Fibroblast of lung (primary cell): ENCODE measurements at regions not wholly inside any gene's neighbourhood (a gene's known extent, or its start where the extent isn't known, plus 50 kb on each side); places are given as distances from the start of the nearest gene placed in this dataset.

Experiments
- DNase-seq, 2 donors: peaks; one replicate each; pipeline versions ENCODE4 v3.0.0 to v3.0.0-alpha.2; 2010; ENCODE audit warnings: low read depth in 2 of 2
- H2AFZ ChIP-seq: 2 replicates; pipeline ENCODE4 v1.5.1; 2012; ENCODE audit warnings: low read length, control low read depth, inconsistent platforms
- H3K27ac ChIP-seq: 2 replicates; pipeline ENCODE4 v1.5.1; 2011; ENCODE audit warnings: low read length, control low read depth; ENCODE audit not compliant: insufficient read depth
- H3K27me3 ChIP-seq: 2 replicates; pipeline ENCODE4 v1.5.1; 2011; ENCODE audit warnings: mild to moderate bottlenecking, low read length; ENCODE audit not compliant: control insufficient read depth, insufficient read depth
- H3K36me3 ChIP-seq: 2 replicates; pipeline ENCODE4 v1.5.1; 2011; ENCODE audit warnings: low read length; ENCODE audit not compliant: control insufficient read depth, insufficient read depth
- H3K4me1 ChIP-seq: 2 replicates; pipeline ENCODE4 v1.5.1; 2011; ENCODE audit warnings: low read length; ENCODE audit not compliant: control insufficient read depth, insufficient read depth; ENCODE audit errors: extremely low read depth
- H3K4me2 ChIP-seq: 2 replicates; pipeline ENCODE4 v1.5.1; 2011; ENCODE audit warnings: low read length, control low read depth; ENCODE audit not compliant: insufficient read depth; ENCODE audit errors: extremely low read depth
- H3K4me3 ChIP-seq, 4 experiments: fragments of 200-600 bp in 1 of 4; sonication (generic) in 1 of 4; replicated peaks in 1 of 4; 2 replicates each; pipeline ENCODE4 v1.5.1; 2011 to 2016; ENCODE audit warnings: low read length in 4 of 4, low read depth in 3 of 4, mild to moderate bottlenecking in 3 of 4, control low read depth in 2 of 4, inconsistent platforms in 1 of 4, mixed read lengths in 1 of 4; ENCODE audit not compliant: insufficient read depth in 1 of 4; ENCODE audit errors: control extremely low read depth in 1 of 4
- H3K79me2 ChIP-seq: 2 replicates; pipeline ENCODE4 v1.5.1; 2012; ENCODE audit warnings: mild to moderate bottlenecking, low read length, inconsistent platforms; ENCODE audit not compliant: control insufficient read depth, insufficient read depth
- H3K9ac ChIP-seq: 2 replicates; pipeline ENCODE4 v1.5.1; 2011; ENCODE audit warnings: mild to moderate bottlenecking, low read length, control low read depth; ENCODE audit not compliant: insufficient read depth
- H3K9me3 ChIP-seq: 2 replicates; pipeline ENCODE4 v1.5.1; 2012; ENCODE audit warnings: low read depth, low read length; ENCODE audit not compliant: control insufficient read depth, insufficient read depth
- H4K20me1 ChIP-seq: 2 replicates; pipeline ENCODE4 v1.5.1; 2011; ENCODE audit warnings: low read length; ENCODE audit not compliant: control insufficient read depth, insufficient read depth; ENCODE audit errors: extremely low read depth
- EZH2 ChIP-seq: IDR thresholded peaks from 2 replicates; pipeline ENCODE4 v1.5.1; 2012; ENCODE audit warnings: low read length, control low read depth, mild to moderate bottlenecking; ENCODE audit errors: missing control alignments
- TF ChIP-seq, protein P1 (sequence below), 2 donors: IDR thresholded peaks in 1 of 2; conservative IDR thresholded peaks in 1 of 2; 1 replicate in 1 of 2; 2 replicates in 1 of 2; pipeline ENCODE4 v1.5.1; 2011 to 2012; ENCODE audit warnings: low read length in 2 of 2, control low read depth in 1 of 2, inconsistent platforms in 1 of 2, low read depth in 1 of 2, mild to moderate bottlenecking in 1 of 2

DNA sequence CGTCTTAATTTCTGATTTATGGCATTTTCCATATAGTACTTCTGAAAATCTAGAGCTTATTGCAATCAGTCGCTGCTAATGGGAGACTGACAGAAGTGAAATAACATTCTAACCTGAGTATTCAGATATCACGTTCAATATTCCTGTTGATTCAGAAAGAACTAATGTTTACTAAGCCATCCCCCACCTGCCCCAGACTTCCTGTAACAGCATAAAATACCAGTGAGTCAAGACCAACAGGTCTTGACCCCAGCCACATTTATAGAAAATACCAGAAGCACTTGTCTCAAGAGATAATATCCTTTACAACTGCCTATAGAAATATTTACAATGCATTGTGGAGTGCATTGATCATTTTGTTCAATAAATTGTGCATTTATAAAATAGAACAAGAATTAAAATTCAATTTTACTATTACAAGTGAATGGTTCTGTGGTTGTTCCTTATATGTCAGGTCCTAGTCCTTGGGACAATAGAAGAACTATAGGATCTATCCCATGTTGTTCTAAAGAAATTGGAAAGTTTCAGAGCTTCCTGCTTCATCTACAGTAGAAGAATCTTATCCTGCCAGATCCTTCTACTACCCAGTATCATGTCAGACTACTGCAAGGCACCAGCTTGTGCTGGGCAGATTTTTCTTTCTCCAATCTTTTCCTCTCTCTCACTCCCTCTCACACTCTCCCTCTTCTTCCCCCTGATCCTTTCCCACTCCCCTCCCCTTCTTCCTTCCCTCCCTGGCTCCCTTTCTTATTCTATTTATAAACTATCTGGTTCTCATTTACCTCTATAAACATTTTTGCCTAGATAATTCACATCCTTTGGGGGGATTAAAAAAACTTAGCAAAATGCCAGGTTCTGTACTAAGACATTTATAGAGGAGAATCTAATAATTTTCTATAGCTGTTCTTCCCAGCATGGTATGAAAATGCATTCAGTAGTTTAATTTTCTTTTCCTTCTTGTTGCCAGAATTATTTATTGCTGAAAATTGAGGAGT, 629.9 kb downstream of the DIAPH3 start:
- Histone ChIP-seq H3K9me3 (no peaks in the 10 kb centered on the region), H3K79me2 (no peaks in the 10 kb centered on the region), H3K27me3 (no peaks in the 10 kb centered on the region), H3K4me1 (peaks cover 4% of the 10 kb centered on the region), H3K4me3 (no peak overlapping the region), H3K27ac (no peak overlapping the region), H2AFZ (no peak overlapping the region), H3K9ac (no peak overlapping the region), H3K36me3 (no peaks in the 10 kb centered on the region), H4K20me1 (no peaks in the 10 kb centered on the region), H3K4me2 (no peak overlapping the region)
- DNase-seq, result peak in 1 of 2 donors; percentile 75
- TF ChIP-seq, protein P1, sequence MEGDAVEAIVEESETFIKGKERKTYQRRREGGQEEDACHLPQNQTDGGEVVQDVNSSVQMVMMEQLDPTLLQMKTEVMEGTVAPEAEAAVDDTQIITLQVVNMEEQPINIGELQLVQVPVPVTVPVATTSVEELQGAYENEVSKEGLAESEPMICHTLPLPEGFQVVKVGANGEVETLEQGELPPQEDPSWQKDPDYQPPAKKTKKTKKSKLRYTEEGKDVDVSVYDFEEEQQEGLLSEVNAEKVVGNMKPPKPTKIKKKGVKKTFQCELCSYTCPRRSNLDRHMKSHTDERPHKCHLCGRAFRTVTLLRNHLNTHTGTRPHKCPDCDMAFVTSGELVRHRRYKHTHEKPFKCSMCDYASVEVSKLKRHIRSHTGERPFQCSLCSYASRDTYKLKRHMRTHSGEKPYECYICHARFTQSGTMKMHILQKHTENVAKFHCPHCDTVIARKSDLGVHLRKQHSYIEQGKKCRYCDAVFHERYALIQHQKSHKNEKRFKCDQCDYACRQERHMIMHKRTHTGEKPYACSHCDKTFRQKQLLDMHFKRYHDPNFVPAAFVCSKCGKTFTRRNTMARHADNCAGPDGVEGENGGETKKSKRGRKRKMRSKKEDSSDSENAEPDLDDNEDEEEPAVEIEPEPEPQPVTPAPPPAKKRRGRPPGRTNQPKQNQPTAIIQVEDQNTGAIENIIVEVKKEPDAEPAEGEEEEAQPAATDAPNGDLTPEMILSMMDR (conservative IDR thresholded peaks at IDR 0.05 in 1 of 2, IDR thresholded peaks at IDR 0.05 in 1 of 2; ENCODE audit: low read depth in 1 of 2, low read length in 2 of 2), result no peak
- no peak for TF ChIP-seq EZH2

DNA sequence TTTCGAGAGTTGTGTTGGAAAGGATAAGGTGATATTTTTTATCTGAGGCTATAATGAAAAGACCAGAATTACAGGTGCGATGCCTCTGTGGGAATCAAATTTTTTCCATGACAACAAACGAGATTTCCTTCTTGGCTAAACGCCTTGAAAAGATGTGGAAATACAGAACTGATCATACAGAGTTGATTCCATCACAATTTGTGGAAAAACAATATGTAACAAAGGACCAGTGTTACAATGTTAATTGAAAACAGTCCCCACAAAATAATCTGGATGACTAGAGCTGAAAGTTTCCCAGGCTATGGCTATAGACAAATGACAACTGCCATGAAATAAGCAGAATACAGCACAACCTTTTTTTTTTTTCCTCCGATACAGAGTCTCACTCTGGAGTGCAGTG, 628.9 kb downstream of the DIAPH3 start:
- TF ChIP-seq EZH2, result no peak
- TF ChIP-seq, protein P1 (conservative IDR thresholded peaks at IDR 0.05 in 1 of 2, IDR thresholded peaks at IDR 0.05 in 1 of 2; ENCODE audit: low read depth in 1 of 2, low read length in 2 of 2), result no peak
- no peaks in the 10 kb centered on the region for H3K9me3 ChIP-seq
- no peak overlapping the region for H3K9ac ChIP-seq
- no peak overlapping the region for H3K27ac ChIP-seq
- no peak overlapping the region for H2AFZ ChIP-seq
- H3K4me1 ChIP-seq, result peaks cover 4% of the 10 kb centered on the region
- no peak overlapping the region for H3K4me2 ChIP-seq
- no peak overlapping the region for H3K4me3 ChIP-seq
- no peak for DNase-seq
- no peaks in the 10 kb centered on the region for H4K20me1 ChIP-seq
- no peaks in the 10 kb centered on the region for H3K79me2 ChIP-seq
- H3K36me3 ChIP-seq, result no peaks in the 10 kb centered on the region
- no peaks in the 10 kb centered on the region for H3K27me3 ChIP-seq

DNA sequence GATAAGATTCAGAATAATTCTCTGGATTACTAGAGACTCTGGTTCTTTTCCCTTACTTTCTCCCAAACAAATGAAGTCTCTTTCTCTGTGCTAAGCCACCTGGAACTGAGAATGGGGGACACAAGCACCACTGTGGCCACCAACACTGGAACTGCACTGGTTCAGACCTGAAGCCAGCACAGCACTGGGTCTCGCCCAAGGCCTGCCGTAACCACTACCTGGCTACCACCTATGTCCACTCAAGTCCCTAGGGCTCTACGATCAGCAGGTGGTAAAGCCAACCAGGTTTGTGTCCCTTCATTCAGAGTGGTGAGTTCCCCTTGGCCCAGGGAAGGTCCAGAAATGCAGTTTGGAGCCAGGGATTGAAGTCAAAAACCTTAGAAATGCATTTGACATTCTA, 626.2 kb downstream of the DIAPH3 start:
- H2AFZ ChIP-seq, result no peak overlapping the region
- no peaks in the 10 kb centered on the region for H3K27me3 ChIP-seq
- H3K4me3 ChIP-seq, result no peak overlapping the region
- H4K20me1 ChIP-seq, result no peaks in the 10 kb centered on the region
- H3K9me3 ChIP-seq, result no peaks in the 10 kb centered on the region
- no peaks in the 10 kb centered on the region for H3K79me2 ChIP-seq
- no peaks in the 10 kb centered on the region for H3K36me3 ChIP-seq
- DNase-seq, result no peak
- H3K4me2 ChIP-seq, result no peak overlapping the region
- H3K27ac ChIP-seq, result no peak overlapping the region
- no peaks in the 10 kb centered on the region for H3K4me1 ChIP-seq
- no peak for TF ChIP-seq EZH2
- TF ChIP-seq, protein P1 (conservative IDR thresholded peaks at IDR 0.05 in 1 of 2, IDR thresholded peaks at IDR 0.05 in 1 of 2; ENCODE audit: low read depth in 1 of 2, low read length in 2 of 2), result no peak
- H3K9ac ChIP-seq, result no peak overlapping the region
